ENCODE measurements at regions not wholly inside any gene's neighbourhood (a gene's known extent, or its start where the extent isn't known, plus 50 kb on each side); places are given as distances from the start of the nearest gene placed in this dataset.
"Not testable (repeated sequence)": the region's sequence is repeated elsewhere in the genome, so short reads cannot be mapped to it uniquely, and the experiment has no call there.

- CTCF ChIA-PET = interaction anchor here (0.7 to 0.9 kb wide), 2 partner anchors 174 to 497 kb away, joined by 3 read pairs; no protein-coding TSS in a partner anchor
- no peaks in the 10 kb centered on the region for H3K9me3 Mint-ChIP-seq
- no peaks in the 10 kb centered on the region for H3K27me3 Mint-ChIP-seq (ENCODE audit: low read depth)
- H3K4me1 Mint-ChIP-seq (ENCODE audit: low read depth) = no peaks in the 10 kb centered on the region
- no peaks in the 10 kb centered on the region for H3K36me3 Mint-ChIP-seq (ENCODE audit: low read depth)
- intact Hi-C loops (cut with micrococcal nuclease) = loop anchor here (2.0 to 10.0 kb wide), 3 partner anchors 520 to 1330 kb away; partner anchors contain the start of gene FZD1
- H3K27ac Mint-ChIP-seq = no peak overlapping the region
- H3K4me3 Mint-ChIP-seq = no peak overlapping the region
- DNase-seq = no peak
Observed at GRCh38 chr7:91784469-91784868, 96.0 kb downstream of the MTERF1 start.

GRCh38 chr7:91787931-91788330, 92.6 kb downstream of the MTERF1 start:
- Mint-ChIP-seq H3K36me3 (ENCODE audit: low read depth) (no peaks in the 10 kb centered on the region), H3K27ac (no peak overlapping the region), H3K4me1 (ENCODE audit: low read depth) (no peaks in the 10 kb centered on the region), H3K27me3 (ENCODE audit: low read depth) (no peaks in the 10 kb centered on the region), H3K4me3 (no peak overlapping the region), H3K9me3 (no peaks in the 10 kb centered on the region)
- no peak for DNase-seq
- intact Hi-C loops (cut with micrococcal nuclease) = loop anchor here (10.0 kb wide), 2 partner anchors 523 to 1333 kb away; partner anchors contain the start of gene FZD1
- CTCF ChIA-PET = no interaction called here

- Mint-ChIP-seq H3K4me1 (ENCODE audit: low read depth) (no peaks in the 10 kb centered on the region), H3K27ac (no peak overlapping the region), H3K4me3 (no peak overlapping the region), H3K9me3 (no peaks in the 10 kb centered on the region), H3K36me3 (ENCODE audit: low read depth) (no peaks in the 10 kb centered on the region), H3K27me3 (ENCODE audit: low read depth) (no peaks in the 10 kb centered on the region)
- intact Hi-C loops (cut with micrococcal nuclease) = loop anchor here (10.0 kb wide), 2 partner anchors 524 to 1334 kb away; partner anchors contain the start of gene FZD1
- no peak for DNase-seq
- CTCF ChIA-PET = no interaction called here
Observed at GRCh38 chr7:91789086-91789485, 91.4 kb downstream of the MTERF1 start.

GRCh38 chr7:91789558-91789957, 90.9 kb downstream of the MTERF1 start:
- Mint-ChIP-seq H3K36me3 (ENCODE audit: low read depth) (no peaks in the 10 kb centered on the region), H3K27ac (no peak overlapping the region), H3K9me3 (no peaks in the 10 kb centered on the region), H3K4me1 (ENCODE audit: low read depth) (no peaks in the 10 kb centered on the region), H3K4me3 (no peak overlapping the region), H3K27me3 (ENCODE audit: low read depth) (no peaks in the 10 kb centered on the region)
- DNase-seq = no peak
- intact Hi-C loops (cut with micrococcal nuclease) = loop anchor here (10.0 kb wide), 2 partner anchors 525 to 1335 kb away; partner anchors contain the start of gene FZD1
- CTCF ChIA-PET = no interaction called here

- H3K36me3 Mint-ChIP-seq (ENCODE audit: low read depth); H3K4me3 Mint-ChIP-seq; H3K9me3 Mint-ChIP-seq; H3K27me3 Mint-ChIP-seq (ENCODE audit: low read depth); H3K27ac Mint-ChIP-seq; intact Hi-C loops (cut with micrococcal nuclease); H3K4me1 Mint-ChIP-seq (ENCODE audit: low read depth); DNase-seq: not testable (repeated sequence)
- CTCF ChIA-PET = interaction anchor here (0.7 to 1.0 kb wide), 2 partner anchors 10 to 15 kb away, joined by 3 to 7 read pairs; no protein-coding TSS in a partner anchor
Observed at GRCh38 chr7:91790646-91791045, 89.9 kb downstream of the MTERF1 start.

GRCh38 chr7:91796122-91796521, 84.4 kb downstream of the MTERF1 start:
- no peaks in the 10 kb centered on the region for H3K27me3 Mint-ChIP-seq (ENCODE audit: low read depth)
- intact Hi-C loops (cut with micrococcal nuclease) = no loop called here
- CTCF ChIA-PET = no interaction called here
- no peaks in the 10 kb centered on the region for H3K36me3 Mint-ChIP-seq (ENCODE audit: low read depth)
- H3K27ac Mint-ChIP-seq = no peak overlapping the region
- H3K4me3 Mint-ChIP-seq = no peak overlapping the region
- no peaks in the 10 kb centered on the region for H3K9me3 Mint-ChIP-seq
- no peaks in the 10 kb centered on the region for H3K4me1 Mint-ChIP-seq (ENCODE audit: low read depth)
- no peak for DNase-seq

- H3K27me3 Mint-ChIP-seq (ENCODE audit: low read depth) = no peaks in the 10 kb centered on the region
- intact Hi-C loops (cut with micrococcal nuclease) = no loop called here
- DNase-seq = no peak
- CTCF ChIA-PET = no interaction called here
- H3K27ac Mint-ChIP-seq = no peak overlapping the region
- H3K9me3 Mint-ChIP-seq = no peaks in the 10 kb centered on the region
- H3K36me3 Mint-ChIP-seq (ENCODE audit: low read depth) = no peaks in the 10 kb centered on the region
- H3K4me1 Mint-ChIP-seq (ENCODE audit: low read depth) = no peaks in the 10 kb centered on the region
- no peak overlapping the region for H3K4me3 Mint-ChIP-seq
Observed at GRCh38 chr7:91798425-91798824, 82.1 kb downstream of the MTERF1 start.

- DNase-seq = no peak
- Mint-ChIP-seq H3K36me3 (ENCODE audit: low read depth) (no peaks in the 10 kb centered on the region), H3K27ac (no peak overlapping the region), H3K27me3 (ENCODE audit: low read depth) (no peaks in the 10 kb centered on the region), H3K9me3 (no peaks in the 10 kb centered on the region), H3K4me1 (ENCODE audit: low read depth) (peaks cover 1% of the 10 kb centered on the region), H3K4me3 (no peak overlapping the region)
- CTCF ChIA-PET = interaction anchor here (0.6 to 1.0 kb wide), 2 partner anchors 9 to 30 kb away, joined by 3 to 7 read pairs; no protein-coding TSS in a partner anchor
- intact Hi-C loops (cut with micrococcal nuclease) = no loop called here
Observed at GRCh38 chr7:91800389-91800788, 80.1 kb downstream of the MTERF1 start.

GRCh38 chr7:91801331-91801983, 79.0 kb downstream of the MTERF1 start:
- H3K9me3 Mint-ChIP-seq = no peaks in the 10 kb centered on the region
- no peaks in the 10 kb centered on the region for H3K36me3 Mint-ChIP-seq (ENCODE audit: low read depth)
- CTCF ChIA-PET = interaction anchor here (0.5 kb wide), 1 partner anchor 74 kb away, joined by 3 read pairs; no protein-coding TSS in a partner anchor
- H3K4me3 Mint-ChIP-seq = no peak overlapping the region
- intact Hi-C loops (cut with micrococcal nuclease) = no loop called here
- DNase-seq = no peak
- H3K27ac Mint-ChIP-seq = no peak overlapping the region
- peaks cover 1% of the 10 kb centered on the region for H3K4me1 Mint-ChIP-seq (ENCODE audit: low read depth)
- no peaks in the 10 kb centered on the region for H3K27me3 Mint-ChIP-seq (ENCODE audit: low read depth)

GRCh38 chr7:91811236-91811635, 69.3 kb downstream of the MTERF1 start:
- Mint-ChIP-seq H3K27ac (no peak overlapping the region), H3K9me3 (no peaks in the 10 kb centered on the region), H3K27me3 (ENCODE audit: low read depth) (no peaks in the 10 kb centered on the region), H3K4me1 (ENCODE audit: low read depth) (no peaks in the 10 kb centered on the region), H3K36me3 (ENCODE audit: low read depth) (no peaks in the 10 kb centered on the region), H3K4me3 (no peak overlapping the region)
- no peak for DNase-seq
- CTCF ChIA-PET = no interaction called here
- intact Hi-C loops (cut with micrococcal nuclease) = no loop called here

- H3K27me3 Mint-ChIP-seq (ENCODE audit: low read depth) = no peaks in the 10 kb centered on the region
- H3K27ac Mint-ChIP-seq = no peak overlapping the region
- no peaks in the 10 kb centered on the region for H3K9me3 Mint-ChIP-seq
- no peak for DNase-seq
- no peaks in the 10 kb centered on the region for H3K4me1 Mint-ChIP-seq (ENCODE audit: low read depth)
- no peak overlapping the region for H3K4me3 Mint-ChIP-seq
- CTCF ChIA-PET = no interaction called here
- intact Hi-C loops (cut with micrococcal nuclease) = no loop called here
- H3K36me3 Mint-ChIP-seq (ENCODE audit: low read depth) = no peaks in the 10 kb centered on the region
Observed at GRCh38 chr7:91811641-91812040, 68.9 kb downstream of the MTERF1 start.

GRCh38 chr7:91812388-91812787, 68.1 kb downstream of the MTERF1 start:
- no peak overlapping the region for H3K27ac Mint-ChIP-seq
- no peak for DNase-seq
- H3K9me3 Mint-ChIP-seq = peaks cover 4% of the 10 kb centered on the region
- H3K4me1 Mint-ChIP-seq (ENCODE audit: low read depth) = no peaks in the 10 kb centered on the region
- CTCF ChIA-PET = no interaction called here
- H3K36me3 Mint-ChIP-seq (ENCODE audit: low read depth) = no peaks in the 10 kb centered on the region
- intact Hi-C loops (cut with micrococcal nuclease) = no loop called here
- H3K4me3 Mint-ChIP-seq = no peak overlapping the region
- H3K27me3 Mint-ChIP-seq (ENCODE audit: low read depth) = no peaks in the 10 kb centered on the region

GRCh38 chr7:91814189-91814588, 66.3 kb downstream of the MTERF1 start:
- Mint-ChIP-seq H3K4me1 (ENCODE audit: low read depth) (no peaks in the 10 kb centered on the region), H3K27ac (no peak overlapping the region), H3K4me3 (no peak overlapping the region), H3K27me3 (ENCODE audit: low read depth) (no peaks in the 10 kb centered on the region), H3K9me3 (peaks cover 9% of the 10 kb centered on the region), H3K36me3 (ENCODE audit: low read depth) (no peaks in the 10 kb centered on the region)
- CTCF ChIA-PET = no interaction called here
- no peak for DNase-seq
- intact Hi-C loops (cut with micrococcal nuclease) = no loop called here
